Amniotic stem cell (primary cell): ENCODE measurements at regions not wholly inside any gene's neighbourhood (a gene's known extent, or its start where the extent isn't known, plus 50 kb on each side); places are given as distances from the start of the nearest gene placed in this dataset.

ENCODE experiments used
- DNase-seq: peaks from one replicate; lab custom pipeline; 2025; lab: John Stamatoyannopoulos, UW

DNA sequence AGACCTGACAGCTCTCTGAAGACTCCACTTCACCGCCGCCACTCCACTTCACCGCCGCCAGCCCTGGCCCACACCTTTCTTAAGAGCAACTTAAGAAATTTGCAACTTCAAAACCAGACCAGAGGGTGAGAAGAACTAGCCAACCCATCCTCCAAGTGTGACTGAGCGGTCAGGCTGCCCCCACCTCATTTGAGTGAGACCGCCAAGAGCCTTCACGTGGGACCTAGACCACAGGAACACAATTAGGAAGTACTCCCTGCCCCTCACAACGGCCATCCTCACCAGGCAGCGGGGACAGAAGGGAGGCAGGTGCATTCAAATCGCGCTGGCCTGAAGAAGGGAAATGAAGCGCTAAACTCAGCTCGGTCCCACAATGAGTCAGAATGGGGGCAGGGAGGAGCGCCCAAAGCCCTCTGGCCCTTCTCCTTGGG lies 156.8 kb upstream of the BCL6 start:
- DNase-seq = no peak

DNA sequence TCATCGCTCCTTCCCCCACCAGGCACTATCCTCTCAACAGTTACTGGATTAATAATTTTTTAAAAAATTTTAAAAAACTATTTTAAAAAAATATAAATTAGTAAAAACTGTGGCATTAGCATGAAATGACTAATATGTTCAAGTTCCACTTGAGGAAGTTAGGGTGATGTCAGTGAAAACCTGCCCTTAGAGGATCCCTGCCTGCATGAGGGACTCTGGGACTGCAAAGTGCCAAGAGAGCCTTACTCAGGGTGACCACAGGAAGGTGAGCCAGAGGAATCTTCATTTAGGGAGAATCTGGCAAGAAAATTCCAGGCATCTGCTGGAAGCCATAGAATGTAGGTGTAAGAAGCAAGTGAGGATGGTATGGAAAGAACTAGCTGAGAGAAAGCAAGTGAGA lies 157.7 kb upstream of the BCL6 start:
- DNase-seq = no peak

DNA sequence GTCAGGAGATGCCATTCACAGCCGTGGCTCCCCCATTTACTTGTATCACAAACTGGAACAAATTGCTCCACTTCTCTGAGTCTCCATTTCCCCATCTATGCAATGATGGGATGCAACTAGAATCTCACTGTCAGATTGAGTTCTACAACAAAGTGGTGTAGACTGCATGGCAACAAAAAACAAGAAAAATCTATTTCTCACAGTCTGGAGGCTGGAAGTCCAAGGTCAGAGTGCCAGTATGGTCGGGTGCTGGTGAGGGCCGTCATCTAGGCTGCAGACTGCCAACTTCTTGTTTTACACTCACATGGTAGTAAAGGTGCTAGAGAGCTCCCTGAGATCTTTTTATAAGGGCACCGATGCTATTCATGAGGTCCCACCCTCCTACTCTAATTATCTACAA lies 158.4 kb upstream of the BCL6 start:
- DNase-seq = no peak

DNA sequence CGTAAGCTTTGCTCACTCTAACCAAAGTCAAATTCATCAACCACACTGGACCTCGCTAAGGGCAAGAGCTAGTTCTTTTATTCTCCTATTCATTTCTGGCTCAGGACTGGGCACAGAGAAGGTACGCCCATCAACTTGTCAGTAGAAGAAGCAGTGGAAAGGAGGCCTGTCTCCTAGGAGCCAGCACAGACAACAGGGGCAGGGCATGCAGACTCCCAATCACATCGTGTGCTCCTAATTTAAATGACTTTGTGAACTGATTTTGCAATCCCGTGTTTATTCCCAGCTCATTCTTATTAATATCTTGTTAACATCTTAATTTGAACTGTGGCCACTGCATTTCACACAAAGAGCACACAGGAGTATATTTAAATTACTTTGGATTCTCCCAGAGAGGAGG lies 161.1 kb upstream of the BCL6 start:
- DNase-seq = no peak

DNA sequence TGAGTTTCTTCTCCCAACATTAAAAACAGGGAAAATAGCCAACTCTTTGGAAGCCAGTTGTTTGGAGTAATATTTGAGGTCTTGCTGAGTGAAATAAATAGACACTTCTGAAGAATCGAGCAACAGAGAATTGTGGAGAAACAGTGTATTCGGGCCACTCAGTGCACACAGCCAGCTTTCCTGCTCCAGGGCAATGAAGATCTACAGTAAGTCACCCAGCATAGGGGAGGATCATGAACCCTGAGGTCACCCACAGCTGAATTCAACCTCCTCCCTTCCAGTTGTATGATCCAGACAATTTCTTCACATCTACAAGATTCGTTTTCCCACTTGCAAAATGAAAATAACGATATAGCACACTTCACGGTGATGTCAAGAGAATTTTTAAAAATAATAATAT lies 161.7 kb upstream of the BCL6 start:
- no peak for DNase-seq

DNA sequence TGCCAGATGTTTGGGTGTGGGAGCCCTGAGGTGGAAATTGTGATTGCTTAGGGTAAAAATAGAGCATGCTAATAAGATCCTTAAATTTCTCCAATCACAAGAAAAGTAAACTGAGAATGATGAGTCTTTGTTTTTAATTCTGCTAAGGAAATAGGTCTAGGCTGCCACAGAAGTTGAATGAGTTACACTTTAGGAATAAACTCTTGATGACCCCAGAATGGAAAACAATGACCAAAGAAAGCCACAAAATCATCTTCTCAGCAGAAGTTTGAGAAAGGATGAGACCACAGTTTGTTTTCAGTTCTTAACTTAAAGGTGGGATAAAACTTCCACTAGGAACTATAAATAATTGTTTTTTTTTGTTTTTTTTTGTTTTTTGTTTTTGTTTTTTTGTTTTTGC lies 164.6 kb upstream of the BCL6 start:
- no peak for DNase-seq

DNA sequence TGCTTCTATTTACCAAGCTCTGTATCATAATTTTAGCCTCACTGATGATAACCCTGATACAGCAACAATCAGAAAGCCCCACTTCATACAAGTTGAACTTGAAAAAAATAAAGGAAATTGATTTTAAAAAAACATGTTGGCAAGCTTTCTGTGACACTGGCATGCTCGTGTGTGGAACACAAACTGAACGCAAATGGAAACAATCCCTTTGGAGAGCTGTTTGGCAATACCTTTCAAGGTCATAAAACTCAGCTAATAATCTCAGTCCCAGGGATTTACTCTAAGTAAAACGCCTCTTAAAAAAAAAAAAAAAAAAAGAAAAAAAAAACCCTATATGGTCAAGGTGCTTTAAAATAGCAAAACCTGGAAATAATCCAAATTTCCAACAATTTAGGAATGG lies 166.7 kb upstream of the BCL6 start:
- no peak for DNase-seq

DNA sequence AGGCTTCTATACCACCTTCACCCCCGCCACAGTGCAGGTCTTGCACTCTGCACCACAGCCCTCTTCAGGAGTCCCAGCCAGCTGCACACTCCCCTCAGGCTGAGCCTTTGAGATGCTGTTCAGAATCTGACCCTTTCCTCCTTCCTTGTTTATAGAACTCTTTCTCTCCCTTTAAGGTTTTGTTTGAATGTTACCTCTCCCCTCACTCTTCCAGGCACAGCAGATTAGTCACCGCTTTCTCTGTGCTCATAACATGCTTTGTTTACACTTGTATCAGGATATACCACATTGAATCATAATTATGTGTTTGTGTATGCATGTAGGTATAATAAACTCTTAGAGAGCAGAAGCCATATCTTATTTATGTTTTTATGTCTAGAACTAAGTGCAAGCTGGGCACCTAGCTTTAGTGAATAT lies 168.4 kb upstream of the BCL6 start:
- DNase-seq = no peak

DNA sequence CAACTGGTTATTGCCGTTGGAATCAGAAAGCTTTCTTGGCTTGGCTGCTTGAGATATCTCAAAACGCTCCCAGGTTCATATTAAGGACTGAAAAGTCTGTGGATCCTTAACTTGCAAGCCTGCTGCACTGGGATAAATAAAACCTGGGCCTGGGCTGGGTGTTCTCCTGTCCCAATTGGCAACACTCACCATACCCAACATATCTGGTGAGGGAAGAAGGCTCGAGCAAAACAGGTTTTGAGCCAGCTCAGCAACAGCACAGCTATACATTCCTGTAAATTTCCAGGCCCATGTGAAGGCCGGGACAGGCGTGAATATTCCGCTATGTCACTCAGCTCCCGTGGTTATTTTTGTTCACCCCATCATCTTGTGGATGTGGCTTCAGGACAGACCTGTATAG lies 169.0 kb upstream of the BCL6 start:
- no peak for DNase-seq

DNA sequence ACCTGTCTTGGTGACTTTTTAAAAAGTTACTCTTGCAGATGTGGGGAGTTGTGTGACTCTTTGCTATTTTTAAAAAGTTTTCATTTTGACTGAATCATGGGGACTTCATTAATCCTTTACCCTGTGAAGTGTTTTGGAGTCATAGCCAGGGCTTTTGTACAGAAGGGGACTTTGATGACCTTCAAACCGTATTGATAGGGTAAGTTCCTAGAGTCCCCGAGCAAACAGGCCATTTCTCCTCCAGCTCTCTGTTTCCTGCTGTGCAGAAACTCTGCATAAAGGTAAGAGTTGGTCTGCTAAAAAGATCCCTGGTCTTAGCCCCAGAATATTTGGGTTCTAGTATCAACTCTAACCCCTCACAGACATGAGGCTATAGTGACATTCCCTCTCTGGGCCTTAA lies 170.8 kb upstream of the BCL6 start:
- DNase-seq = no peak

DNA sequence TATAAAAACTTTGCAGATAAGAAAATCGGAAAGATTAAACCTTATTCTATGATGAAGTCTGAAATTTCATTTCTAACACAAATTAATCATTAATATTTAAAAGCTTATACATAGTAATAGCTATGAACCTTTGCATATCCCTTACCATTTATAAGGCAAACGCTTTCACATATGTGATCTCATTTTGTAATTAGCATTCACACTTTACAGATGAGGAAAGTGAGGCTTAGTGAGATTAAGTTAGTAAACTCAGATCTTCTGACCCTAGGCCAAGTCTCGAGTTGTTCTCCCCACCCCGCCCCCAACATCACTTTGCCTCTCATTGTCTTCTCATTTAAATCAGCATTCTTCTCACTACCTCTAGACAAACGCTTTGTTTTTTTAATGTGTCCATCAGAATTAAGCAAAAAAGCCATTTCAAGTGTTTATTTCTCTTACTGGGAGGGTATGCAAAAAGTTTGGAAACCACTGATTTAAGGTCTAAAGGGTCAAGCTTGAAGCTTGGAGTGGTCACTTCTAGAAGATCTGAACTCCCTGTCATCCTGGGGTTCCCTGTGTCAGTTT lies 172.9 kb upstream of the BCL6 start:
- DNase-seq = no peak

DNA sequence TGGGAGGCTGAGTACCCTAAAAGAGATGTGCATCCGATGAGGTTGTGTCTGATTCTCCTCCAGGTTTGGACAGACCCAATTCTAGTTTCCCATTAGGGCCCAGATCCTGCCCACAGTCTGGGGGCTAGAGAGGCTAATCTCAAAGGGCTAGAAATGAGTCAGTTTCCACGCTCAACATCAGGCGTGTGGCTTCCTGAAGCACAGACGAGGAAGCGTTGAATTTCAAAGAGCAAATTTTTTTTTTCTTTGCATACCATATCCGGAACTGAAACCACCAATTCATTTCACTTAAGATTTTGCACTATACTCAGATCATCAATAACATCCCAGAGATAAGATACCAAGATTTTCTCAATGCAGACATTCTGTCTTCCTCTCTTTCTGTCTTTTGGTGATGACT lies 173.8 kb upstream of the BCL6 start:
- no peak for DNase-seq

DNA sequence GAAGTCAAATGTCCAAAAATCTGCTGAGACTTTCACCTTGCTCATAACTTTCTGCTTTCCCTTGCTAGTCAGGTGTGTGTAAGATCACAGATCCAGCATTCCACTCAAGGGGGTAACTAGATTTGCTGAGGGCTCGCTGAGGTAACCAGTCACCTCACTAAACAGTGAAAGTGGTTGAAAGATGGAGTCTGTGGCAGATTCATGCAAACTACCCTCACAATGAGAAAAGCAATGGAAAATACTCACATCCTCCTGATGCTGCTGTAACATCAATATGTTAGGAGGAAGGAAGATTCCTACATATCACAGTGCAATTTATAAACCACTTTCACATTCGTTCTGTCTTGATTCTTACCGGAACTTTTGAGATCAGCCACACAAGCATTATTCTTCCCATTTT lies 174.3 kb upstream of the BCL6 start:
- DNase-seq = no peak

DNA sequence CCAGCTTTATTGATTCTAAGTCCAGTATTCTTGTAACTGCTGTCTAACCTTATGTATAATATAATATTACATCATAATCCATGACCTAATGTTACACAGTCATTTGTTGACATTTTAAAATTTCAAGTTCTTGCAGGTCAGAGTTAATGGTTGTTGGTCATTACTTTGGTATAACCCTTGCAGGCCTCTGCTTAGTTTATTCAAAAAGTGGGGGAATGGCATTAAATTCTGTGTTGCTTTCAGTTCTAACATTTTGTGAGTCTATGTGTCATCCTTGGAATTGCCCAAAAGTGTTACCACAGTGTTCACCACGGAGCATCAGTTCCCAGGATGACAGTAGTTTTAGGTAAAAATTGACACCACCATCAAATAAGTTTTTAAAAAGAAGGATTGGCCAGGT lies 174.8 kb upstream of the BCL6 start:
- no peak for DNase-seq

DNA sequence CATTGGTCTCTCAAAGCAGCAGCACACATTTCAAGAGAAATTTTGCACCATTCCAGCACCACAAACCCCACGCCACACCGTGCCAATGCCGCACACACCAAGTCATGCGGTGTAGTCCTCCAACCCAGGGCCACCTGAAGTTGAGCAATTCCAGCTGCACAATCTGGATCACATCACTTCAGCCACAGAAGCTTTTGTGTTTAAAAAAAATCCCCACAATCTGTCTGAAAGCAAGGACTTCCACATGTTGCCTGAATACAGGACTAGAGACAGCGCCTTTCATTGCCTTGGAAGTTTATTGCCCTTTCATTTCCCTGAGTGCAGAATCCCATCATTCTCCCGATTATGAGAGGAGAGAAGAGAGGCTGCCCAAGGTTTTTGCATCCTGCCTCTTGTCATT lies 175.6 kb upstream of the BCL6 start:
- no peak for DNase-seq

DNA sequence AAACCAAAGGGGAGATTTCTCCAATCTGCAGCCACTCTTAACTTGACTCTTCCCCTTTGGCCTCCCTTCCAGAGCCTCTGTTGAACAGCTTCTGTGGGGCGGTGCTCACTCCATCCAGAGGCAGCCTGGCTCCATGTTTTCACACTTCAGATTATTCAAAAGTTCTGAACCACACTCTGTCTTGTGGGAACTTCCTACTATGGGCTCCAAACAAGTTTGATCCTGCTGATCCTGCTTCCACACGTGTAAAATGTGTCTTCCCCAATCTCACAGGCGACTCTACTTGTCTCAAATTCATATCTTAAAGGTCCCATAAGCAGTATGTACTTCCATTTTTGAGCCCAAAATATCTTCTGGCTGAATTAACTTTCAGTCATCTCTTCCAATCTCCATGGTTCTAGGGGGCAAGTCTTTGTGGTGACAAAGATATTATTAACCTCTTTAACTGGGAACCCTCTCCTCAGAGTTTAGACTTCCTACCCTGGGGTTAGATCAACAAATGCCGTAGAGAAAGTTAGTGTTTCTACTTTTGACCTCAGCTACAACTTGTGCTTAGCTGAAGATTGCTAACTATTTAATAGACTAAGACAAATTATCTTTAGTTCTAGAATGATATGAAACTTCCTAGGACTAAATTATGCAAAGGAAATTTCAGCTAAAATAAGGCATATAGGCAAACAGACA lies 176.3 kb upstream of the BCL6 start:
- no peak for DNase-seq

DNA sequence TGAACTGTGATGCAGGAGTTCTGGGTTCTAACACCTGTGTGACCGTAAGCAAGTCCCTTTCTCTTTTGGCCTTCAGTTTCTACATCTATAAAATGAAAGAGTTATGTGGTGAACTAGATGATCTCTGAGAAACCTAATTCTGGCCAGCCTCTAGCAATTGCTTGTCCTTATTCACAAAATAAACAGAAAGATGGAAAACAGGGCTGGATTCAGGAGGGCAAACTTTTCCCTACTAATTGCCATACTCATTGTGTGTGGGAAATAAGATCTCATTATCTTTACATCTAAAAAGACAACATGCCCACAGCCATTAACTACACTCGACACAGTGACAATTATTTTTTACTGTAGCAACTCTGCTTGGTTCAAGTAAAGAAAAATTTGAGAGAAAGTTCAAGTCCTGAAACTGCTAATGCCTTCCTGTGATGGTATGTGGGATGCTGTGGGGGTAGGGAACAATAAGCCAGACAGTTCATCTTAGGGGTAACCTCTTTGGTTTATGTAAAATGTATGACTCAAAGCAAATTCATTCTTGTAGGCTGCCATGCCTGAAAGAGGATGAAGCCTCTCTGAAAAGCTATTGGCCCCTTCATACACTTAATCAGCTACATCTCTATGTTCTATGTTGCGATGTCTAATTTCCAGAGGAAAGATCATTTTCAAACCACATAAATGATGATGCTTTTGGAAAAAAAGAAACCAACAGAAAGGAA lies 177.6 kb upstream of the BCL6 start:
- no peak for DNase-seq

DNA sequence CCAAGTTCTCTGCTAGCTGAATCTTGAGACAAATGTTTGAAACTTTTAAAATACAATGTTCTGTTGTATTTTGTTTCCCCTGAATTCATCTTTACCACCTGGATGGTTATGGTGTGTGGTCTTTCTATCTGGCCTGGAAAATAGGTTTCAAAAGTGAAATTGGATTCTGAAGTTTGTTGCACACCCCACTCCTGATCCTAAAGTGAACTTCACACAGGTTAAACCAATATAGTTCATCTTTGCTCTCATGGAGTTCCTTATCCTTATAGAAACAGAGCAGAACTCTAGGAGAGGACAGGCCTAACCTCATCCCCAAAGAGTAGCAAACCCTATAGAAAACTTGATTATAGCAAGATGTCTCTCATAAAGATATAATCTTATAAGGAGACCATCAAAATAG lies 179.4 kb upstream of the BCL6 start:
- DNase-seq = no peak

DNA sequence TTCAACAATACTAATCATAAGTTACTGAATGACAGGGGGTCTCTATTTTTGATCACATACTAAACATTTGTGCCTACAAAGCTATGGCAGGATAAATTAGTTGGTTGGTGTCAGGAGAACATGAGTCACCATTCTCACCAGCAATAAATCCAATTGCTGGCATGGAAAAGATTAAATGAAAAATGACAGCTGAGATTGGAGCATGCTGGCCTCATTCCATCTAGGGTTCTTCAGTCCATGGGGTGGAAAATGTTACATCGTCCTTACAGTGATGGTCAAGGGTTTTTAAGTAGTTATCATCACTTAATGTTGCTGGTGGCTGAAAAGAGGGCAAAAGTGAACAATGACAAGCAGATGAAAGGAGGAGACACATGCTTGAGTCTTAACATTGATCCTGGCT lies 180.1 kb upstream of the BCL6 start:
- no peak for DNase-seq

DNA sequence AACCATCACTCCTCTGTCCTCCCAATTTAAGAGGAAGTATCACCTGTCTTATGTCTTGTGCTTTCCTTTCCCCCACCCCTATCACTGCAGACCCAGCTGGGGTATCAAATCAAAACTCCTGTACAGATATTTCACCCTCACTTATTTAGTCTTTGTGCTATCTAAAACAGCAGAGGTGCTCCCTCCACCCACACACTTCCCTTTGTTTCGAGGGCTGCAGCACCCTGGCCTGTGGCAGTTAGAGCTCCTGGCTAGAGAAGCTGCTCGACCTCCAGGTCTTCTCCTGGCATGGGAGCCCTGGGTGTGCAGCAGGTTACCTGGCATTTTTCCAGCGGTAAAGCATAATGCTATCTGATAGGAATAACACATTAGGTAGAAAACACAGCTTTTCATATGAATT lies 181.4 kb upstream of the BCL6 start:
- no peak for DNase-seq

DNA sequence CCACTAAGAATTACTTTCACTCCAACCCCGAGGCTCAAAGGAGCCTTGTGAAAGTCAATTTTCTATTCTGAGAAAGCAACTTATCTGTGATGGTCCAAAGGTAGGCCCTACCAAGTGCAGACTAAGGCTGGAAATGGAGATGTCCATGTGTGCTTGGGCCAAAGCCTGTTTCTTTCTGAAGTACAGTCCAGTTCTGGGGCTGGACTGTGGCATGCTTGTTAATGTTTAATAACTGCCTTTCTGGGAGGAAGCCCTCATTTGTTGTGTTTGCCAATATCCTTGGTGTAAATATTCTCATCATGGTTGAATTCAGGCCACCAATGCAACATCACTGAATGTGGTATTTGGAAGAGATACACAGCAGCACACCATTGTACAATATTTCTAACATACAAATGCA lies 182.3 kb upstream of the BCL6 start:
- no peak for DNase-seq

DNA sequence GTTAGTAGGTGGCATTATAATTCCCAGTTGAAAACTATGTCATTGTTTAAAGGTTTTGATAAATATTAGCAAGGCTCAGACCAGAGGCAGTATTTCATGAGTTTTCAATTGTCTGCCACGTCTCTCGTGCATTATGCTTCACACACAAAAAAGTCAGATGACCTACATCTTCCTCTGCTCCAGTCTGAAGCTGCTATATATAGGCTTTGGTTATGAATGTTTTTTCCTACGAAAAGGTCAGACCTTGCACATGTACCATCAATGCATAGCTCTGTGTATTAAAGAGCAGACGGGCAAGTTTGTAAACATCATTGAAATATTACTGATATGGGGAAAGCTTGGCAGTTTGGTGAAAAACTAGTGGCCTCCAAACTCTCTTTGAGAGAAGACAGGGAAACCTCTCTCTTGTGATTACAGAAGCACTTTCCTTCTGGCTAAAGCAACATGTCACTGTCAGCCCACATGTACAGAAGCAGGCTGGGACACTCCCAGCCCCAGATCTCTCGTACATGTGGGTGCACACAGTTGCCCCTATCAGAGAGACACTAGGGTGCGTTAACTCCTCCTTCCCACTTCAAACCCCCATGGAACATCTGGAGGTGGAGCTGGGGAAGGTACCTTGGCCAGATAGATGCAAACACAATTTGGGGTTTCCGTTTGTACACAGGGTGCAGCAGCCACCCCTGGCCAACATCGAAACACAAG lies 184.0 kb upstream of the BCL6 start:
- DNase-seq = no peak

DNA sequence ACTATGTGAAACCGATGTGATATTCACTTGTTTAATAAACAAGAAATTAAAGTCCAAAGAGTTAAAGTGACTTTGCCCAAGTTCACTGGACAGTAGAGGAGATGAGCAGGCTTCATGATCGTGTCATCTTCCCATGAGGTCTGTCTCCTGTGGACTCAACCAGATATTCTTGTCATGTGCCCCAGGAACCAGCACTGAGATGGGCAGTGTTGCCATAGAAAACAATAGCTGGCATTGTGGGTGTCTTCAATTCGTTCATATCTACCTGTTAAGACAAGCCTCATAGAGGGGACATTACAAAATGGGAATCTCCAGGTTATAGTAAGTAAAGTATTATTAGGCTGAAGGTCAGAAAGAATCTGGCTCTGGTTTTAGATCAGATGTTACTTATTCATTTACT lies 184.8 kb upstream of the BCL6 start:
- DNase-seq = no peak
